H1 (cell line): ENCODE measurements at regions not wholly inside any gene's neighbourhood (a gene's known extent, or its start where the extent isn't known, plus 50 kb on each side); places are given as distances from the start of the nearest gene placed in this dataset.

Experiments
- ZNF274 ChIP-seq: IDR thresholded peaks from 2 replicates; pipeline ENCODE4 v1.7.0; 2012; ENCODE audit warnings: low read length, borderline replicate concordance; ENCODE audit errors: extremely low read depth
- TF ChIP-seq, protein P1 (sequence below): IDR thresholded peaks from 2 replicates; pipeline ENCODE4 v1.6.1; 2012; ENCODE audit warnings: low read length, inconsistent platforms

DNA sequence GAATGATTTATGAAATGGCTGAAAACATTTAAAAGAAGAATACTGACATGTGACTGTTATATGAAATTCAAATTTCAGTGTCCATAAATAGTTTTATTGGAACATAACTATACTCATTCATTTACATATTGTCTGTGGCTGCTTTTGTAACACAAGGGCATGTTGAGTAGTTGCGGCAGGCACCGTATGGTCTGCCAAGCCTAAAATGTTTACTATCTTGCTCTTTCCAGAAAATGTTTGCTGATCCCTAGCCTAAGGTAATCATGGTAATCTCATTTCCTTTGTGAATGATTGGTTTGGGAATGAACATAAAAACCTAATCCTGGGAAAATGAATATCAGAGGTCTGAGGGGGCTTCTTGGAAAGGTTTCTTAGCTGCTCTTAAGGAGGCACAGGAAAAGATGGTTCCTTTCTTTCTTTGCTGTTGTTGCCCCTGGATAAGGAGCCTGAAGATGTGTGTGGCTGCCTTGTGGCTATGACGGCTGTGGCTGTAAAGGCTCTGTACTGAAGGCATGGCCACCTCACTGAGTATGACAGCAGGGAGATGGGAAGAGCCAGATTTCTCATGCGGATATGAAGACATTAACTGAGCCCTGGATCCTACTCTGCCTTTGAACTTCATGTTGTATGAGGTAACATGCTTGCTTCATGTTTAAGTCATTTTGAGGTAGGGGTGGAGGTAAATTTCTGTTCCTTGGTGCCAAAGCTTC is 419.4 kb upstream of the CLINT1 start:
- TF ChIP-seq, protein P1, sequence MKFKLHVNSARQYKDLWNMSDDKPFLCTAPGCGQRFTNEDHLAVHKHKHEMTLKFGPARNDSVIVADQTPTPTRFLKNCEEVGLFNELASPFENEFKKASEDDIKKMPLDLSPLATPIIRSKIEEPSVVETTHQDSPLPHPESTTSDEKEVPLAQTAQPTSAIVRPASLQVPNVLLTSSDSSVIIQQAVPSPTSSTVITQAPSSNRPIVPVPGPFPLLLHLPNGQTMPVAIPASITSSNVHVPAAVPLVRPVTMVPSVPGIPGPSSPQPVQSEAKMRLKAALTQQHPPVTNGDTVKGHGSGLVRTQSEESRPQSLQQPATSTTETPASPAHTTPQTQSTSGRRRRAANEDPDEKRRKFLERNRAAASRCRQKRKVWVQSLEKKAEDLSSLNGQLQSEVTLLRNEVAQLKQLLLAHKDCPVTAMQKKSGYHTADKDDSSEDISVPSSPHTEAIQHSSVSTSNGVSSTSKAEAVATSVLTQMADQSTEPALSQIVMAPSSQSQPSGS = no peak
- no peak for TF ChIP-seq ZNF274
